Fibroblast of skin of back (primary cell): ENCODE measurements at regions not wholly inside any gene's neighbourhood (a gene's known extent, or its start where the extent isn't known, plus 50 kb on each side); places are given as distances from the start of the nearest gene placed in this dataset.
A peak's percentile ranks its signal among the peaks of the same experiment; 100 is the strongest.
"Not testable (repeated sequence)": the region's sequence is repeated elsewhere in the genome, so short reads cannot be mapped to it uniquely, and the experiment has no call there.

Experiments used
- DNase-seq: peaks from one replicate; pipeline ENCODE4 v3.0.0-alpha.2; 2013

- no peak for DNase-seq
These were observed 487.0 kb upstream of the PROK2 start for GRCh38 chr3:72271923-72272322.

- no peak for DNase-seq
These were observed 486.3 kb upstream of the PROK2 start for GRCh38 chr3:72271216-72271615.

GRCh38 chr3:72270730-72271129 is 485.8 kb upstream of the PROK2 start:
- DNase-seq: no peak

GRCh38 chr3:72270072-72270681 is 485.2 kb upstream of the PROK2 start:
- DNase-seq: peak; percentile 94

DNA sequence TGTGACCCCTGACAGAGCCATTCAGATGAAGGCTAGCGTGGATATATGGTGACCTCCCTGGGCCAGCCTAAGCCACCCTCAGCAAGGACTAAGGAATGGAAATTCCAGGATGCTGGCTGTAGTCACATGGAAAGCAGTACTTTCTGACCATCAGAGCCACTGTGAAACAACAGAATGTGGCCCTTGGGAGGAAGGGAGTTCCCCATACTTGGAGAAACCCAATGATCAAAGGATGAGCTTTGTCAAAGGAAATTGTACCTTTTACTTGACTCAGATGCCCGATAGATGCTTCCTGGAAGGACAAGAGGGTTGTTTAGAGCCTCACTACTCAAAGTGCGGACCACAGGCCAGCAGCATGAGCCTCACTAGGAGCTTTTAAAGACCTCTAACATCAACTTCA is 484.5 kb upstream of the PROK2 start:
- DNase-seq: no peak

GRCh38 chr3:72266921-72267524 is 482.1 kb upstream of the PROK2 start:
- not testable (repeated sequence) for DNase-seq

- no peak for DNase-seq
These were observed 481.0 kb upstream of the PROK2 start for GRCh38 chr3:72266016-72266370.

DNA sequence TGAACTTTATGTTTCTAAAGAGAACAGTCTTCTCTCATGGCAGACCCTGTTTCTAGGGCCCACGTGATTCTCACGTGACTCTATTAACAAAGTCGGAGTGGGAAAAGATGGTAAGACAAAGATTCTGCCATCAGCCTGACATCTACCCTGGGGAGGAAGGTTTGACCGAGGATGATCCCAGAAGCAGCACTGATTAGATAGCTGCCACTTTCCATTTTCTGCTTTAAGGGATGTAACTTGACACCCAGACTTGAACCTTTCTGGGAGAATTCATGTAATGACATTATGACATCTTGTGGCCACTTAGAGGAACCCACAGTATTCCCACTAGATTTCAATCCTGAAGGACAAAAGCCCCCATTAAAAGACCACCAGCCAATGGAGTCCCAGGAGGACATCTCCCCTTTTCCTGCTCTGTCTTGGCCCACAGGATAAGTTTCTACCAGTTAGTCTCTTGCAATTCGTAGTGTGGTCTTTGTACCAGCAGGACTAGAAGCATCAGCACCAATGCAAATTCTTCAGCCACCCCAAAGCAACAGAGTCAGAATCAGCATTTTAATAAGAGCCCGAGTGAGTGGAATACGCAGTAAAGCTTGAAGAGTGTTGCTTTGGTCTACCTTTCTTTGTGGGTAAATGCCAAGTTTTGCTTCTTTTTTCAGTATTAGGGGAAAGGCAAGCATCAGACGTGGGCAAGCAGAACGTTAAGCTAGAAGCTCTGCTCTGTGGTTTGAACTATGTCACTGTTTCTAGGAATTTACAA is 480.5 kb upstream of the PROK2 start:
- DNase-seq: peak; percentile 39

DNA sequence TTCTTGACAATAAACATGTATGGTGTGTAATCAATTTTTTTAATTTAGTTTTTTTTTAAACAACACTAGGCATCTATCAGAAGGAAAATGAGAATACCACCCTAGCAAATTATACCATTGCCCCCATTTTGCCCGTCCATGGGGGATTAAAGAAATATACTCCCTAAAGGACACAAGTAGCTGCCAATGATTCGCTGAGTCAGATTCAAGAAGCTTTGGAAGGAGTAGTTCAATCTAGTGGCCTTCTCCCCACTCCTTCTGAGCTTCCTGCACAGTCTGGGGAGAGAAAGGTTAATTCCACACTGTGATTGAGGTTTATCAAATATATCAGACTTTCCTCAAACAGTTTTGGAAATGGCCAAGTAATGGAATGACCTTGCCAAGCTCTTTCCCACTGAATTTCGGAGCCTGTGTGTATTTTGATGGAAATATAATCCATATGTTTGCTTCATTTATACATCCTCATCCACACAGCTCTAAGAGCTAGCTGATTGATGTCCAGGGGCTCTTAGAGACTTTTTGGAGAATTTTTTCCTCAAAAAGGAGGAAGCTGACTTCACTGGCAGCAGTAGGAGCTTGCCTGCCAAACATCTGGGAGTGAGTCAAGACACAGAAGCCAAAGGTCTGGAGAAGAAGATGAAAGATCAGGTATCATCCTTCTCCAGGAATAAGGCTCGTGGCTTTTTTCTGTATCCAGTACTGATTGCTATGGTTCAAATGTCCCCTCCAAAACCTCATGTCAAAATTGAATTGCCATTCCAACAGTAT is 478.5 kb upstream of the PROK2 start:
- no peak for DNase-seq

GRCh38 chr3:72262736-72263135 is 477.8 kb upstream of the PROK2 start:
- DNase-seq: no peak

DNA sequence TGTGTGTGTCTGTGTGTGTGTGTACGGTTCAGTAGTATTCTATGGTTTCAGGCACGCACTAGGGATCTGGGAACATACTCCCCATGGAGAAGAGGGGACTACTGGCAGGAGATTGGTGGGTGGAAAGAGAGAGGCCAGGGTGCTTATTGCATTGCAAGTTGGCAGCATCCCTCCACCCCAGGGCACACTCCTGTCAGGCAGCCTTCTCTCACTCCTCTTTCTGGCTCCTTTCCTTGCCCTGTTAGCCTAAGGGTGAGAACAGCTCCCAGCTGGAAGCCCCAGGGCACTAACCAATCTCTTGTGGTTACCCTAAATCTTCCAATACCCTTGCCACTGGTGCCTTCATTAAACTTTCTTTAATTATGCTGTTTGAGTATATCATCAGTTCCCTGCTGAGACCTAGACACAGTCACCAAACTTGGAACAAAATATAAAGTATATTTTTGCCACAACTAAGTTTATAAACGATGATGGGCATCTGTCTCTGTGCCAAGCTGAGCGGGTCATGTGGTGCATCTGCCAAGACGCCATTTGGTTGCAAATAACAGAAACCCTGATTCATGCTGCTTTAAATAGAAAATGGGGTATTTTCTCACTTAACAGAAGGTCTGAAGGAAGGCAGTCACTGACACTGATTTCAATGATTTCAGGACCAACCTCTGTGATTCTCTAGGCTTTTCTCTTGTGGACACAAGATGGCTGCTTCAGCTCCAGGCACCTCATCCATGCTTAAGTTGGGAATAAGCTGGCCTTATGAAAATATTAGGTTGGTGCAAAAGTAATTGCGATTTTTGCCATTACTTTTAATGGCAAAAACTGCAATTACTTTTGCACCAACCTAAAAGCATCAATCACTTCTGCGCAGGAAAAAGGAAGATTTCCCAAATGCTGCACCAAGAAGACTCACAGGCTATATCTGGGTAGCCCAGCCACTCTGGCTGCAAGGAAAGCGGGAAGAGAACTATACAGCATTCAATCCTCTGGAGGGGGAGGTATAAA is 476.9 kb upstream of the PROK2 start:
- DNase-seq: no peak

- no peak for DNase-seq
These were observed 475.6 kb upstream of the PROK2 start for GRCh38 chr3:72260588-72260910.

- peak; percentile 33 for DNase-seq
These were observed 475.0 kb upstream of the PROK2 start for GRCh38 chr3:72259755-72260587.

DNA sequence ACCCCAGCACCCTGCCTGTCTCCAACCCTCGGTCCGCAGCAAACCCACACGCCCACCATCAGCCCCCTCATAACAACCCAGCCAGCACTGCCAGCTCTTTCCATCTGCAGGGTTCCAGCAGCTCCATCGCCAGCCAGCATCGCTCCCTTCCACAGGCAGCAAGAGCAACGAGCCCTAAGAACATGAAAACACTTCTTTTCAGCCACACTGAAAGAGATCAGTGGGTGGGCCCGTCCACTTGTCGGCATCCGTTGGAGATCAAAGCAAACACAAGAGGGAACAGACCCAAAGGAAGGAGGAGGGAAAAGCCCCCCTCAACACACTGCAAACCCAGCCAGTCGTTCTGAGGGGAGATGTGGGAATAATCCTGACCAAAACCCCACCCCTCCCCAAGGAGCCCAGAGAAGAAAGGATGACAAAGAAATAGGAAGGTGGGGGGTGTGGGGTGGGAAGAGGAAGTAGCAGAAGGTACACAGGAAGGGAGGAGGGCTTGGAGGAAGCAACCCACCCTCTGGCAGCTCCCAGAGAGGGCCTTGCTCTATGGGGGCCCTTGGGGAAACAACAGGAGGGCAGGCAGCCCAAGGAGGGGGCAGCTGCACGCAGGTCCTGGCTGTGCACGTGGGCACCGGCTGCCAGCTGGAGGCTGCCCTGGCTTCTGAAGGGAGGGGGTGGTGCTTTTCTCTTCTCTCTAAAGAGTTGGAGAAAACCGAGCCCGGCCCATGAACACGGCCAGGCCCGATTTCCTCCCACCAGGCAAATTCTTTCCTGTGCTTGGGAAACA is 473.6 kb upstream of the PROK2 start:
- no peak for DNase-seq

DNA sequence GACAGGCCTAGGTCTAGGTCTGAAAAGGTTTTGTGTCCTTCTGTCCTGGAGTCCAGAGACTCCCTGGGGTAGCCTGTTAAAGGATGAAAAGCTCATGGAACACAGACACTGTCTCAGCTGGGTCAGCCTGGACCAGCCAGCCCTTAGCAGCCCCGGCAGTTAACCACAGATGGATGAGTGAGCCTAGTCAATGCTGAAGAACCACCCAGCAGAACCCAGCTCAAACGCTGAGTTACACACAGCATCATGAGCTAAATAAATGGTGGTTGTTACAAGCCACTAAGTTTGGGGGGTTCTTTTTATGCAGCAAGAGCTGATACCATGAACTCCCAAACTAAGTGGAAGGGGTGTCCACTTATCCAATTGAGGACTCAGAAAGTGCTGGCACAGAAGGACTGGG is 472.8 kb upstream of the PROK2 start:
- DNase-seq: no peak

GRCh38 chr3:72257203-72257602 is 472.3 kb upstream of the PROK2 start:
- DNase-seq: no peak

- DNase-seq: no peak
These were observed 471.8 kb upstream of the PROK2 start for GRCh38 chr3:72256716-72257115.

DNA sequence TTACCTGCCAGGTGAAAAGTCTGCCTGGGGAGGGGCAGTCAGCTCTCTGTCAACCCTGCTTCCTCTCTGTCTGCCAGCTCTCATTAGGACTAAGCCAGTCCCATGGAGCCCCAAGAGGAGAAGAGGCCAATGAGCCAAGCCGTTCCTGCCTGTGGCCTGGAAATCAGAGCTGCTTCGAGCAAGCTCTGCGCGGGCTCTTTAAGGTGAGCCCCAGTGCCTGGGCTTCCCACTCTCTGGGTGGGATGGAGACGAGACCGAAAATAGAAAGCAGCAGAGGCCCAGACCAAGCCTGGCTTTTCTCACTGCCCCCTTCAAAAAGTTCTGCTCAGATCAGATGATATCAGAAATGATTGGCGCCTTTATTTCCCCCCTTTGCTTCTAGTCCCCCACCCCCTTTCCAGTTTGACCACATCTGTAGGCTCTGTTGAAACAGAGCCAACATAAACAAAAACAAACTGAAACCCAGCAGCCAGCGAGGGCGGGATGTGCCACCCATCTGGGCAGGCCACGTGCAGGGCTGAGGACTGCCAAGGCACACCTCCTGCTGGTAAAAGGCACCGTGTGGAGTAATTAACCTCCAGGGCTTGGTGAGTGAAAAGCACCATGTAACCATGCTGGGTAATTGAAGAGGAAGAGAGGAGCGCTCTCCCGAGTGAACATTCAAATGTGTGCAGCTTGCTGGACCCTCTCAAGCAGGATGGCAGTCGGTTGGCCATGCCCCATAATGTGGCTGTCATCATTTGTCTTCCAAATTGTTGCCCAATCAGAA is 471.0 kb upstream of the PROK2 start:
- DNase-seq: no peak

DNA sequence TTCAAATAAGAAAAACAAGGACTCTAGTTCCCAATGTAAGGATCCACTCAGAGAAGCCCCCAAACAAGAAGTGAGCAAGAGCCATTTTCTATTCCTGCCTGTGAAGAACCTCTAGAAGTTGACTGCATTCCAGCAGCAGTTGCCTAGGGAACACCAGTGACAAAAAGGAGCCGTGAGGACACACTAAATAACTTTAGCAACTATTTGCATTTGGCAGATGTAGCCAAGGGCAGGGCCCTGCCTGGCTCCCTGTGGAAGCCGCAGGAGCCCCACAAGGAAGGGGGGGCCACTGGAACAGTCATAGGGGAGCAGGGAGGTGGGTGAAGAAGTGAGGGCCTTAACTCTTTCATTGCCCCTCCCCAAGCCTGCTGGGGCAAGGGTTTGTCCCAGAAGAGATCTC is 470.2 kb upstream of the PROK2 start:
- peak; percentile 77 for DNase-seq

DNA sequence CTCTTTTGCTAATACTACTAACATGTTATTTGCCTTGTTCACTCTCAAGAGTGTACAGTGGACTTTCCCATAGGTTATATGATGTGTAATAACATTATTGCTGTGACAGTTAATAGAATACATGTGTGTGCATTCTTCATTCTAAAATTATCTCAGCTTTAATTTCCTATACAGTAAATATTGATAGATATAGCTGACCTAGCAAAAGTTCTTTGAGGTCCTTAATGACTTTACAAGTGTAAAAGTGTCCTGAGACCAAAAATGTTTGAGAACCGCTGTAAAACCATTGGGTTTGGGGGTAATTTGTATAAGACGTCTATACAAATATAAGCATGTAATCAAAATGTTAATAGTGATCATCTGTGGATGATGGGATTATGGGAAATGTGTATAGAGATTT is 469.5 kb upstream of the PROK2 start:
- DNase-seq: no peak
